IMR-90 (cell line): ENCODE measurements at regions not wholly inside any gene's neighbourhood (a gene's known extent, or its start where the extent isn't known, plus 50 kb on each side); places are given as distances from the start of the nearest gene placed in this dataset.

Experiments
- ATAC-seq: fragments of 200-7000 bp; cut with Tn5 transposase; 2 replicates; pipeline ENCODE4 v1.9.1; 2020; ENCODE audit warnings: low read depth, mild to moderate bottlenecking, moderate library complexity
- BruUV-seq: library from RNA; stranded (reverse); fragments of 400-500 nt; replicated peaks from 2 replicates; lab custom pipeline; 2021; lab: Mats Ljungman, UMichigan
- CTCF ChIA-PET: fragments of 300-600 bp; formaldehyde crosslinking; extraction: SDS; loops from one replicate; lab custom pipeline; 2021; ENCODE audit warnings: antibody characterized with exemption; lab: Yijun Ruan, JAX
- POLR2A ChIA-PET: fragments of 300-600 bp; sonication (Branson Sonifier 250); formaldehyde crosslinking; loops from one replicate; lab custom pipeline; 2022; ENCODE audit warnings: antibody characterized with exemption; ENCODE audit not compliant: unreplicated experiment; lab: Charles Lee
- DNase-seq: peaks from one replicate; pipeline ENCODE4 v3.0.0; 2013
- H2AFZ ChIP-seq: replicated peaks from 2 replicates; pipeline ENCODE3; 2013; ENCODE audit warnings: low read length, mild to moderate bottlenecking; ENCODE audit not compliant: poor library complexity
- H2AK5ac ChIP-seq: 2 replicates; pipeline ENCODE4 v1.6.1; 2013; ENCODE audit warnings: low read depth, low read length, inconsistent platforms
- H2AK9ac ChIP-seq: replicated peaks from 2 replicates; pipeline ENCODE3; 2013; ENCODE audit warnings: mild to moderate bottlenecking, low read depth, low read length, moderate library complexity; ENCODE audit not compliant: poor library complexity
- H2BK120ac ChIP-seq: 2 replicates; pipeline ENCODE4 v1.6.1; 2013; ENCODE audit warnings: low read depth, low read length, inconsistent platforms
- H2BK15ac ChIP-seq: 3 replicates; pipeline ENCODE4 v1.6.1; 2013; ENCODE audit warnings: low read depth, low read length, inconsistent platforms
- H2BK20ac ChIP-seq: 2 replicates; pipeline ENCODE4 v1.6.1; 2013; ENCODE audit warnings: low read depth, mild to moderate bottlenecking, inconsistent platforms, low read length, moderate library complexity
- H2BK5ac ChIP-seq: 2 replicates; pipeline ENCODE4 v1.6.1; 2013; ENCODE audit warnings: mild to moderate bottlenecking, low read depth, low read length, inconsistent platforms; ENCODE audit not compliant: poor library complexity, severe bottlenecking
- H3K14ac ChIP-seq: replicated peaks from 2 replicates; pipeline ENCODE4 v1.6.1; 2013; ENCODE audit warnings: low read depth, low read length, inconsistent platforms
- H3K18ac ChIP-seq: 2 replicates; pipeline ENCODE4 v1.6.1; 2013; ENCODE audit warnings: low read depth, low read length, control low read depth
- H3K23ac ChIP-seq: 2 replicates; pipeline ENCODE4 v1.6.1; 2013; ENCODE audit warnings: low read depth, low read length, inconsistent platforms
- H3K27ac ChIP-seq: 2 replicates; pipeline ENCODE4 v1.5.1; 2013; ENCODE audit warnings: mild to moderate bottlenecking, control low read depth, low read length; ENCODE audit not compliant: insufficient read depth
- H3K27me3 ChIP-seq: 2 replicates; pipeline ENCODE4 v1.6.1; 2013; ENCODE audit warnings: low read length; ENCODE audit not compliant: control insufficient read depth, insufficient read depth
- H3K36me3 ChIP-seq: 2 replicates; pipeline ENCODE4 v1.6.1; 2013; ENCODE audit warnings: low read length, mixed read lengths; ENCODE audit not compliant: control insufficient read depth, insufficient read depth
- H3K4ac ChIP-seq: 2 replicates; pipeline ENCODE4 v1.6.1; 2013; ENCODE audit warnings: low read depth, low read length, inconsistent platforms
- H3K4me1 ChIP-seq: 2 replicates; pipeline ENCODE4 v1.6.1; 2013; ENCODE audit warnings: low read length, mixed read lengths; ENCODE audit not compliant: control insufficient read depth, insufficient read depth
- H3K4me2 ChIP-seq: 2 replicates; pipeline ENCODE4 v1.6.1; 2013; ENCODE audit warnings: low read depth, mild to moderate bottlenecking, control low read depth, low read length, moderate library complexity
- H3K4me3 ChIP-seq: 2 replicates; pipeline ENCODE4 v1.5.1; 2013; ENCODE audit warnings: low read depth, mild to moderate bottlenecking, control low read depth, low read length, moderate library complexity; ENCODE audit not compliant: insufficient read depth
- H3K56ac ChIP-seq: 2 replicates; pipeline ENCODE4 v1.6.1; 2013; ENCODE audit warnings: low read length, inconsistent platforms; ENCODE audit not compliant: insufficient read depth; ENCODE audit errors: extremely low read depth
- H3K79me1 ChIP-seq, 2 experiments: 2 replicates each; pipeline ENCODE4 v1.6.1; 2013; ENCODE audit warnings: low read length in 2 of 2, inconsistent platforms in 1 of 2, low read depth in 1 of 2
- H3K9ac ChIP-seq: 2 replicates; pipeline ENCODE4 v1.6.1; 2013; ENCODE audit warnings: low read depth, low read length, control low read depth
- H3K9me1 ChIP-seq: 2 replicates; pipeline ENCODE4 v1.6.1; 2013; ENCODE audit warnings: low read length, inconsistent platforms; ENCODE audit not compliant: insufficient read depth
- H3K9me3 ChIP-seq: 2 replicates; pipeline ENCODE4 v1.6.1; 2013; ENCODE audit warnings: low read length; ENCODE audit not compliant: control insufficient read depth, insufficient read depth
- H4K20me1 ChIP-seq: 2 replicates; pipeline ENCODE4 v1.6.1; 2013; ENCODE audit warnings: low read length, inconsistent platforms; ENCODE audit not compliant: insufficient read depth
- H4K5ac ChIP-seq: 2 replicates; pipeline ENCODE4 v1.6.1; 2013; ENCODE audit warnings: mild to moderate bottlenecking, low read depth, low read length, control low read depth
- H4K8ac ChIP-seq, 2 experiments: 2 replicates each; pipeline ENCODE4 v1.6.1; 2013; ENCODE audit warnings: low read depth in 2 of 2, low read length in 2 of 2, control low read depth in 1 of 2, inconsistent platforms in 1 of 2
- H4K91ac ChIP-seq: 2 replicates; pipeline ENCODE4 v1.6.1; 2013; ENCODE audit warnings: low read depth, low read length, inconsistent platforms; ENCODE audit not compliant: insufficient read depth
- ELK1 ChIP-seq: fragments of 150-350 bp; IDR thresholded peaks from 2 replicates; pipeline ENCODE4 v1.6.1; 2016; ENCODE audit warnings: low read depth, mild to moderate bottlenecking, low read length, moderate library complexity, borderline replicate concordance
- NFE2L2 ChIP-seq: fragments of 150-350 bp; IDR thresholded peaks from 2 replicates; pipeline ENCODE4 v1.6.1; 2016; ENCODE audit warnings: low read depth, mild to moderate bottlenecking, low read length
- RAD21 ChIP-seq: IDR thresholded peaks from 2 replicates; pipeline ENCODE4 v1.6.1; 2012; ENCODE audit warnings: low read length, improper control_type of control experiment
- WGBS, 2 experiments: methylation state at CpG; one replicate each; pipeline versions ENCODE4 v1.1.5 to v1.1.7; 2013; ENCODE audit warnings: missing lambda C conversion rate in 2 of 2; ENCODE audit not compliant: insufficient read length in 1 of 2; ENCODE audit errors: extremely low coverage in 2 of 2; 5-methylcytosine and 5-hydroxymethylcytosine counted together
- dilution Hi-C: fragments of 300-500 bp; cut with HindIII; formaldehyde crosslinking; loops from one replicate; pipeline ENCODE4 v1.14.3; 2018; ENCODE audit warnings: low sequenced_read_pairs; ENCODE audit not compliant: unreplicated experiment
- in situ Hi-C: fragments of 300-500 bp; cut with MboI; formaldehyde crosslinking; loops from 3 replicates; pipeline ENCODE4 v1.14.3; 2019; ENCODE audit warnings: low sequenced_read_pairs, inconsistent platforms, mixed read lengths
- intact Hi-C: fragments of 100-400 bp; cut with micrococcal nuclease; formaldehyde crosslinking; loops from 2 replicates; pipeline ENCODE4 v1.10.0; 2022

DNA sequence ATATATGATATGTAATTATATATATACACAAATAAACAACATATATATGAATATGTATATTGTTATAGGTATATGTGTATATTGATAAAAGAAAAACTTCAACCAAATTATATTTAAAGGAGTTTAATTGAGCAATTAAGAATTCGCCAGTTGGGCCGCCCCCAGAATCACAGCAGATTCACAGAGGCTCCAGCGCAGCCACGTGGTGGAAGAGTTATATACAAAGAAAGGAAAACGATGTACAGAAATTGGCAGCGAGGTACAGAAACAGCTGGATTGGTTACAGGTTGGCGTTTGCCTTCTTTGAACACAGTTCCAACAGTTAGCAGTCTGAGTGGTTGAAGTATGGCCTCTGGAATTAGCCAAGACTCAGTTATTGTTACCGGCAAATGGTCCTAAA is 137.3 kb upstream of the SLC24A5 start:
- intact Hi-C loops, result no loop called here
- Histone ChIP-seq H3K4me2 (no peak overlapping the region), H3K79me1 (no peaks in the 10 kb centered on the region), H3K18ac (no peak overlapping the region), H2BK120ac (no peak overlapping the region), H3K36me3 (no peaks in the 10 kb centered on the region), H2AFZ (no peak overlapping the region), H3K14ac (no peak overlapping the region), H2AK5ac (no peak overlapping the region), H3K27ac (no peak overlapping the region), H4K91ac (no peak overlapping the region), H4K20me1 (no peaks in the 10 kb centered on the region), H3K27me3 (no peaks in the 10 kb centered on the region; the same call in 1 of the 2 replicates), H3K4me1 (no peaks in the 10 kb centered on the region), H3K4me3 (no peak overlapping the region), H2AK9ac (no peak overlapping the region), H3K56ac (no peak overlapping the region), H3K4ac (no peak overlapping the region), H3K9ac (no peak overlapping the region), H4K5ac (no peak overlapping the region), H3K9me1 (no peaks in the 10 kb centered on the region), H2BK20ac (no peak overlapping the region), H2BK5ac (no peak overlapping the region), H2BK15ac (no peak overlapping the region), H3K9me3 (no peaks in the 10 kb centered on the region), H4K8ac (no peak overlapping the region), H3K23ac (no peak overlapping the region)
- ATAC-seq (no peak), DNase-seq (no peak)
- WGBS, 2 experiments, result 52% methylated on average over 4 of the region's 8 CpGs; no CpG with 5 or more reads in 1 of the 2 experiments
- dilution Hi-C loops, result no loop called here
- no TSS peak for BruUV-seq
- in situ Hi-C loops, result no loop called here
- ChIA-PET CTCF (interaction anchor here (0.6 to 2.5 kb wide), 2 partner anchors 189 to 787 kb away, joined by 3 to 9 read pairs; no protein-coding TSS in a partner anchor), POLR2A (no interaction called here)
- peak; percentile 29; the same call in 1 of the 2 replicates for TF ChIP-seq RAD21
- no peak for TF ChIP-seq ELK1
- no peak for TF ChIP-seq NFE2L2
